HepG2 (cell line): ENCODE measurements at regions not wholly inside any gene's neighbourhood (a gene's known extent, or its start where the extent isn't known, plus 50 kb on each side); places are given as distances from the start of the nearest gene placed in this dataset.

Experiments used
- ATAC-seq: fragments of 200-7000 bp; cut with Tn5 transposase; 3 replicates; pipeline ENCODE4 v1.9.1; 2020; ENCODE audit warnings: mild to moderate bottlenecking, moderate library complexity
- BruUV-seq: library from RNA; stranded (reverse); fragments of 400-500 nt; replicated peaks from 2 replicates; lab custom pipeline; 2021; lab: Mats Ljungman, UMichigan
- CTCF ChIA-PET: fragments of 300-600 bp; formaldehyde crosslinking; extraction: SDS; loops from one replicate; lab custom pipeline; 2021; ENCODE audit warnings: low total read pairs, inconsistent platforms, low intra/inter-chr PET ratio; lab: Yijun Ruan, JAX
- POLR2A ChIA-PET: fragments of 350-600 bp; sonication (Branson Sonifier 250); formaldehyde crosslinking; loops from one replicate; lab custom pipeline; 2020; ENCODE audit warnings: antibody characterized with exemption, inconsistent platforms; lab: Yijun Ruan, JAX
- DNase-seq: peaks from one replicate; pipeline ENCODE4 v3.0.0-alpha.2; 2015; ENCODE audit warnings: low spot score
- FAIRE-seq: peaks from 3 replicates; lab custom pipeline; 2011; peaks lifted over from hg19 to GRCh38; lab: Jason Lieb, UNC
- H2AFZ ChIP-seq: one replicate; pipeline ENCODE4 v1.6.1; 2011; ENCODE audit warnings: low read length, inconsistent platforms
- H3K27ac ChIP-seq: fragments of 300-600 bp; 3 replicates; pipeline ENCODE4 v1.8.0; 2011; ENCODE audit warnings: mixed run types, mild to moderate bottlenecking, mixed read lengths, low read length, inconsistent platforms; ENCODE audit not compliant: insufficient read depth; ENCODE audit errors: extremely low read length
- H3K27me3 ChIP-seq, 2 experiments: fragments of 200-600 bp in 1 of 2; 2 replicates in 1 of 2; 3 replicates in 1 of 2; pipeline versions ENCODE4 v1.6.0 to v1.8.0; 2011; ENCODE audit warnings: low read length in 2 of 2, mild to moderate bottlenecking in 2 of 2, moderate library complexity in 2 of 2, inconsistent platforms in 1 of 2; ENCODE audit not compliant: insufficient read depth in 2 of 2, control insufficient read depth in 1 of 2
- H3K36me3 ChIP-seq, 2 experiments: fragments of 200-600 bp in 1 of 2; replicated peaks in 1 of 2; 2 replicates in 1 of 2; 3 replicates in 1 of 2; pipeline versions ENCODE4 v1.5.1 to v1.8.0; 2011; ENCODE audit warnings: low read length in 2 of 2, inconsistent platforms in 1 of 2; ENCODE audit not compliant: insufficient read depth in 2 of 2, control insufficient read depth in 1 of 2
- H3K4me1 ChIP-seq: 2 replicates; pipeline ENCODE4 v1.5.1; 2012; ENCODE audit warnings: low read length, inconsistent platforms; ENCODE audit not compliant: insufficient read depth
- H3K4me2 ChIP-seq: 2 replicates; pipeline ENCODE4 v1.6.0; 2011; ENCODE audit warnings: low read depth, low read length, inconsistent platforms
- H3K4me3 ChIP-seq, 3 experiments: fragments of 200-600 bp in 1 of 3; sonication (generic), shearing (Covaris generic) in 1 of 3; replicated peaks in 1 of 3; 2 replicates each; pipeline ENCODE4 v1.5.1; 2011 to 2016; ENCODE audit warnings: low read length in 3 of 3, inconsistent platforms in 2 of 3, low read depth in 2 of 3, mild to moderate bottlenecking in 2 of 3, control low read depth in 1 of 3, mixed read lengths in 1 of 3; ENCODE audit not compliant: insufficient read depth in 1 of 3
- H3K79me2 ChIP-seq: one replicate; pipeline ENCODE4 v1.6.1; 2011; ENCODE audit warnings: low read length, inconsistent platforms; ENCODE audit not compliant: insufficient read depth
- H3K9ac ChIP-seq: 2 replicates; pipeline ENCODE4 v1.6.0; 2011; ENCODE audit warnings: mild to moderate bottlenecking, low read depth, low read length, inconsistent platforms; ENCODE audit not compliant: insufficient read depth
- H3K9me3 ChIP-seq: 2 replicates; pipeline ENCODE4 v1.5.1; 2012; ENCODE audit warnings: mild to moderate bottlenecking, low read length
- H4K20me1 ChIP-seq: 2 replicates; pipeline ENCODE4 v1.6.0; 2011; ENCODE audit warnings: inconsistent platforms, mild to moderate bottlenecking, low read length, moderate library complexity; ENCODE audit not compliant: insufficient read depth
- HOXA7 ChIP-seq: sonication (generic); formaldehyde crosslinking; IDR thresholded peaks from 2 replicates; pipeline ENCODE4 v1.8.1; 2022; ENCODE audit warnings: mild to moderate bottlenecking, missing genetic modification reagents, moderate library complexity
- KLF16 ChIP-seq, 2 experiments: sonication (generic) in 1 of 2; formaldehyde crosslinking in 1 of 2; IDR thresholded peaks; 2 replicates each; pipeline versions ENCODE4 v1.6.1 to v1.8.0; 2016 to 2023; ENCODE audit warnings: missing genetic modification reagents in 2 of 2, missing compliant biosample characterization in 1 of 2
- KMT2A ChIP-seq: sonication (generic); formaldehyde crosslinking; IDR thresholded peaks from 2 replicates; pipeline ENCODE4 v1.4.0; 2020; ENCODE audit warnings: missing genetic modification reagents
- MXI1 ChIP-seq: IDR thresholded peaks from 3 replicates; pipeline ENCODE4 v1.6.1; 2012; ENCODE audit warnings: low read depth, low read length, inconsistent platforms, borderline replicate concordance
- PITX1 ChIP-seq: sonication (generic); formaldehyde crosslinking; IDR thresholded peaks from 2 replicates; pipeline ENCODE4 v1.5.1; 2020; ENCODE audit warnings: mild to moderate bottlenecking, missing genetic modification reagents
- RAD21 ChIP-seq: fragments of 450-650 bp; formaldehyde crosslinking; IDR thresholded peaks from 2 replicates; pipeline ENCODE4 v1.5.0; 2020; ENCODE audit warnings: mild to moderate bottlenecking
- RFXANK ChIP-seq: IDR thresholded peaks from 2 replicates; pipeline ENCODE4 v1.6.1; 2016
- SMAD1 ChIP-seq: sonication (generic); formaldehyde crosslinking; IDR thresholded peaks from 2 replicates; pipeline ENCODE4 v1.4.0; 2020; ENCODE audit warnings: missing genetic modification reagents, low read depth, mild to moderate bottlenecking, borderline replicate concordance
- SP4 ChIP-seq: sonication (generic); formaldehyde crosslinking; IDR thresholded peaks from 2 replicates; pipeline ENCODE4 v1.8.1; 2023; ENCODE audit warnings: mild to moderate bottlenecking, missing genetic modification reagents
- ZNF143 ChIP-seq: sonication (generic); formaldehyde crosslinking; IDR thresholded peaks from 2 replicates; pipeline ENCODE4 v1.4.0; 2020; ENCODE audit warnings: missing genetic modification reagents
- ZNF343 ChIP-seq: sonication (generic); formaldehyde crosslinking; IDR thresholded peaks from 2 replicates; pipeline ENCODE4 v1.4.0; 2020; ENCODE audit warnings: mild to moderate bottlenecking, missing genetic modification reagents
- ZNF382 ChIP-seq: sonication (generic); formaldehyde crosslinking; IDR thresholded peaks from 2 replicates; pipeline ENCODE4 v1.5.0; 2020; ENCODE audit warnings: missing genetic modification reagents, mild to moderate bottlenecking, borderline replicate concordance
- ZNF598 ChIP-seq: sonication (generic); formaldehyde crosslinking; IDR thresholded peaks from 2 replicates; pipeline ENCODE4 v1.5.1; 2020; ENCODE audit warnings: mild to moderate bottlenecking, missing genetic modification reagents, borderline replicate concordance
- WGBS: methylation state at CpG from one replicate; pipeline ENCODE4 v1.1.6; 2017; ENCODE audit warnings: low lambda C conversion rate; 5-methylcytosine and 5-hydroxymethylcytosine counted together
- in situ Hi-C: cut with HindIII; loops from 2 replicates; pipeline ENCODE4 v1.10.0; 2017; ENCODE audit warnings: low pct_unique_long_range_greater_than_20kb; ENCODE audit not compliant: extremely low pct_ligation_motif_present
- intact Hi-C: fragments of 100-400 bp; cut with micrococcal nuclease; formaldehyde crosslinking; loops from one replicate; pipeline ENCODE4 v1.10.0; 2022; ENCODE audit not compliant: unreplicated experiment
- TF ChIP-seq, protein P1 (sequence below): sonication (generic); formaldehyde crosslinking; IDR thresholded peaks from 2 replicates; pipeline ENCODE4 v1.5.0; 2020; ENCODE audit warnings: mild to moderate bottlenecking, low read depth, missing genetic modification reagents, borderline replicate concordance
- TF ChIP-seq, protein P2 (sequence below): sonication (generic); formaldehyde crosslinking; IDR thresholded peaks from 2 replicates; pipeline ENCODE4 v1.4.0; 2020; ENCODE audit warnings: missing genetic modification reagents
- TF ChIP-seq, protein P3 (sequence below): IDR thresholded peaks from 2 replicates; pipeline ENCODE4 v1.6.1; 2016; ENCODE audit warnings: low read depth
- TF ChIP-seq, protein P4 (sequence below): sonication (generic); formaldehyde crosslinking; IDR thresholded peaks from 2 replicates; pipeline ENCODE4 v1.8.0; 2022; ENCODE audit warnings: missing genetic modification reagents, mild to moderate bottlenecking, moderate library complexity, borderline replicate concordance
- TF ChIP-seq, protein P5 (sequence below): sonication (generic); formaldehyde crosslinking; IDR thresholded peaks from 2 replicates; pipeline ENCODE4 v1.8.1; 2023; ENCODE audit warnings: mild to moderate bottlenecking, inconsistent platforms, moderate library complexity, missing genetic modification reagents, borderline replicate concordance

DNA sequence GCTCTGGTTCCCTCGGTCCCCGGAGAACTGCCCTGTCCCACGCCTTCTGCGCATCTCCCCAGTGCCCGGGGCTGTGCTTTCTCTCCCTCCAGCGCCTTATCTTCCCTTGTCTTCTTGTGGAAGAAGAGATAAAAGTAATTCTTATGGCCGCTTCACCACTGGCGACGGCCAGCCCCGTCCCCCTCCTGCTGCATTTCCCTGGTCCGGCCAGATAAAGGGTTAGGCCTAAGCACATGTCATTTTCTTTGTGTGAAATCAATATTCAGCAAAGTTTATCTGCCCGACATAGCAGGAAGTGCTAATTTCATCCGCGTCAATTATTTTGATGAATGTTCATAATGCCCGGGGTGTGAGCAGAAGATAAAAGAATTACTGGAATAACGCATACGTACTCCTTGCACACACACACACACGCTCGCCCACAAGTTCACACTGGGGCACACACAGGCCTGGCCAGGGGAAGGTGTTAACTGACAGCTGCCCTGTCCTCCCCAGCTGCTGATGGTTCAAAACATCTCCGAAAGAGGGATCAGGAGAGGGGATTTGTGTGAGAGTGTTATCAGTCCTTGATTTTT is 177.7 kb upstream of the LHX5 start:
- Histone ChIP-seq H3K27me3 (peaks cover 3 to 20% of the 10 kb centered on the region in 2 experiments; a peak in 2 of 5 replicates), H3K4me3 (no peak overlapping the region), H3K9ac (no peak overlapping the region), H2AFZ (no peak overlapping the region), H3K9me3 (no peaks in the 10 kb centered on the region), H3K27ac (no peak overlapping the region), H4K20me1 (no peaks in the 10 kb centered on the region), H3K36me3 (no peaks in the 10 kb centered on the region), H3K79me2 (no peaks in the 10 kb centered on the region), H3K4me1 (no peaks in the 10 kb centered on the region), H3K4me2 (no peak overlapping the region)
- in situ Hi-C loops (no loop called here), intact Hi-C loops (no loop called here)
- WGBS = 29% methylated on average over 20 of the region's 20 CpGs
- BruUV-seq = no TSS peak
- CTCF ChIA-PET = no interaction called here
- POLR2A ChIA-PET = no interaction called here
- FAIRE-seq (no peak), ATAC-seq (no peak), DNase-seq (no peak)
- TF ChIP-seq PITX1 (CRISPR knock-in tag) (no peak), SP4 (CRISPR knock-in tag) (no peak), ZNF382 (CRISPR knock-in tag) (no peak), KMT2A (CRISPR knock-in tag) (no peak), KLF16 (CRISPR knock-in tag; IDR thresholded peaks at IDR 0.05) (no peak), ZNF343 (CRISPR knock-in tag) (no peak), HOXA7 (CRISPR knock-in tag) (no peak), SMAD1 (CRISPR knock-in tag) (no peak), RFXANK (CRISPR knock-in tag) (no peak), RAD21 (no peak), ZNF143 (CRISPR knock-in tag) (no peak), ZNF598 (CRISPR knock-in tag) (no peak), MXI1 (no peak)
- TF ChIP-seq, protein P1, sequence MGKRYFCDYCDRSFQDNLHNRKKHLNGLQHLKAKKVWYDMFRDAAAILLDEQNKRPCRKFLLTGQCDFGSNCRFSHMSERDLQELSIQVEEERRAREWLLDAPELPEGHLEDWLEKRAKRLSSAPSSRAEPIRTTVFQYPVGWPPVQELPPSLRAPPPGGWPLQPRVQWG (CRISPR knock-in tag) = no peak
- TF ChIP-seq, protein P2, sequence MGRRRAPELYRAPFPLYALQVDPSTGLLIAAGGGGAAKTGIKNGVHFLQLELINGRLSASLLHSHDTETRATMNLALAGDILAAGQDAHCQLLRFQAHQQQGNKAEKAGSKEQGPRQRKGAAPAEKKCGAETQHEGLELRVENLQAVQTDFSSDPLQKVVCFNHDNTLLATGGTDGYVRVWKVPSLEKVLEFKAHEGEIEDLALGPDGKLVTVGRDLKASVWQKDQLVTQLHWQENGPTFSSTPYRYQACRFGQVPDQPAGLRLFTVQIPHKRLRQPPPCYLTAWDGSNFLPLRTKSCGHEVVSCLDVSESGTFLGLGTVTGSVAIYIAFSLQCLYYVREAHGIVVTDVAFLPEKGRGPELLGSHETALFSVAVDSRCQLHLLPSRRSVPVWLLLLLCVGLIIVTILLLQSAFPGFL = no peak
- TF ChIP-seq, protein P3, sequence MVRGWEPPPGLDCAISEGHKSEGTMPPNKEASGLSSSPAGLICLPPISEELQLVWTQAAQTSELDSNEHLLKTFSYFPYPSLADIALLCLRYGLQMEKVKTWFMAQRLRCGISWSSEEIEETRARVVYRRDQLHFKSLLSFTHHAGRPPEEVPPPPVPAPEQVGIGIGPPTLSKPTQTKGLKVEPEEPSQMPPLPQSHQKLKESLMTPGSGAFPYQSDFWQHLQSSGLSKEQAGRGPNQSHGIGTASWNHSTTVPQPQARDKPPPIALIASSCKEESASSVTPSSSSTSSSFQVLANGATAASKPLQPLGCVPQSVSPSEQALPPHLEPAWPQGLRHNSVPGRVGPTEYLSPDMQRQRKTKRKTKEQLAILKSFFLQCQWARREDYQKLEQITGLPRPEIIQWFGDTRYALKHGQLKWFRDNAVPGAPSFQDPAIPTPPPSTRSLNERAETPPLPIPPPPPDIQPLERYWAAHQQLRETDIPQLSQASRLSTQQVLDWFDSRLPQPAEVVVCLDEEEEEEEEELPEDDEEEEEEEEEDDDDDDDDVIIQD (CRISPR knock-in tag) = no peak
- TF ChIP-seq, protein P4, sequence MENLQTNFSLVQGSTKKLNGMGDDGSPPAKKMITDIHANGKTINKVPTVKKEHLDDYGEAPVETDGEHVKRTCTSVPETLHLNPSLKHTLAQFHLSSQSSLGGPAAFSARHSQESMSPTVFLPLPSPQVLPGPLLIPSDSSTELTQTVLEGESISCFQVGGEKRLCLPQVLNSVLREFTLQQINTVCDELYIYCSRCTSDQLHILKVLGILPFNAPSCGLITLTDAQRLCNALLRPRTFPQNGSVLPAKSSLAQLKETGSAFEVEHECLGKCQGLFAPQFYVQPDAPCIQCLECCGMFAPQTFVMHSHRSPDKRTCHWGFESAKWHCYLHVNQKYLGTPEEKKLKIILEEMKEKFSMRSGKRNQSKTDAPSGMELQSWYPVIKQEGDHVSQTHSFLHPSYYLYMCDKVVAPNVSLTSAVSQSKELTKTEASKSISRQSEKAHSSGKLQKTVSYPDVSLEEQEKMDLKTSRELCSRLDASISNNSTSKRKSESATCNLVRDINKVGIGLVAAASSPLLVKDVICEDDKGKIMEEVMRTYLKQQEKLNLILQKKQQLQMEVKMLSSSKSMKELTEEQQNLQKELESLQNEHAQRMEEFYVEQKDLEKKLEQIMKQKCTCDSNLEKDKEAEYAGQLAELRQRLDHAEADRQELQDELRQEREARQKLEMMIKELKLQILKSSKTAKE = no peak
- TF ChIP-seq, protein P5, sequence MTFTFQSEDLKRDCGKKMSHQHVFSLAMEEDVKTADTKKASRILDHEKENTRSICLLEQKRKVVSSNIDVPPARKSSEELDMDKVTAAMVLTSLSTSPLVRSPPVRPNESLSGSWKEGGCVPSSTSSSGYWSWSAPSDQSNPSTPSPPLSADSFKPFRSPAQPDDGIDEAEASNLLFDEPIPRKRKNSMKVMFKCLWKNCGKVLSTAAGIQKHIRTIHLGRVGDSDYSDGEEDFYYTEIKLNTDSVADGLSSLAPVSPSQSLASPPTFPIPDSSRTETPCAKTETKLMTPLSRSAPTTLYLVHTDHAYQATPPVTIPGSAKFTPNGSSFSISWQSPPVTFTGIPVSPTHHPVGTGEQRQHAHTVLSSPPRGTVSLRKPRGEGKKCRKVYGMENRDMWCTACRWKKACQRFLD = no peak
